Rectal smooth muscle tissue (tissue), 1 donor: ENCODE measurements at regions not wholly inside any gene's neighbourhood (a gene's known extent, or its start where the extent isn't known, plus 50 kb on each side); places are given as distances from the start of the nearest gene placed in this dataset.

ENCODE experiments used
- H3K27ac ChIP-seq: one replicate; pipeline ENCODE4 v1.7.0; 2013; ENCODE audit warnings: low read depth, low read length, inconsistent platforms
- H3K27me3 ChIP-seq: one replicate; pipeline ENCODE4 v1.7.0; 2013; ENCODE audit warnings: low read length; ENCODE audit not compliant: control insufficient read depth, insufficient read depth
- H3K36me3 ChIP-seq: one replicate; pipeline ENCODE4 v1.7.0; 2013; ENCODE audit warnings: low read length; ENCODE audit not compliant: control insufficient read depth, insufficient read depth
- H3K4me1 ChIP-seq: one replicate; pipeline ENCODE4 v1.7.0; 2013; ENCODE audit warnings: low read length; ENCODE audit not compliant: control insufficient read depth, insufficient read depth
- H3K4me3 ChIP-seq: one replicate; pipeline ENCODE4 v1.7.0; 2013; ENCODE audit warnings: low read length
- H3K9ac ChIP-seq: one replicate; pipeline ENCODE4 v1.7.0; 2013; ENCODE audit warnings: low read length

DNA sequence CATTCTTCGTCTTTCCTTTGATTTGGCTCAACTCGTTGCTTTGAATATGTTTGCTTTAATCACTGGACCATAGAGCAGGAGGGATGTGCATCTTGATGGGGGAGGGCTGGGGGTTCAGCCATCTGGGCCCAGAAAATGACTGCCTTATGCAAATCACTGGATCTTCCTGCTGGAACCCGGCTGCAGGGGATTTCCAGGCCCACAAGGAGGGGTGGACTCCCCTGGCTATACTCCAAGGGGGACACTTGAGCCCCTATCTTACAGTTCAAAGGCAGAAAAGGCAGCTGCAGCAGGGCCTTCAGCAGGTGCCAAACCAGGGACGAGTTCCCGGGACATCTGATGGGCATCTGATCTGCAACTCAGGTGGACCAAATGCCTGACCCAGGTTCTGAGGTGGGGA is 122.5 kb downstream of the DICER1 start:
- Histone ChIP-seq H3K9ac (no peak overlapping the region), H3K36me3 (no peaks in the 10 kb centered on the region), H3K4me3 (no peak overlapping the region), H3K27me3 (no peaks in the 10 kb centered on the region), H3K4me1 (no peaks in the 10 kb centered on the region), H3K27ac (no peak overlapping the region)

DNA sequence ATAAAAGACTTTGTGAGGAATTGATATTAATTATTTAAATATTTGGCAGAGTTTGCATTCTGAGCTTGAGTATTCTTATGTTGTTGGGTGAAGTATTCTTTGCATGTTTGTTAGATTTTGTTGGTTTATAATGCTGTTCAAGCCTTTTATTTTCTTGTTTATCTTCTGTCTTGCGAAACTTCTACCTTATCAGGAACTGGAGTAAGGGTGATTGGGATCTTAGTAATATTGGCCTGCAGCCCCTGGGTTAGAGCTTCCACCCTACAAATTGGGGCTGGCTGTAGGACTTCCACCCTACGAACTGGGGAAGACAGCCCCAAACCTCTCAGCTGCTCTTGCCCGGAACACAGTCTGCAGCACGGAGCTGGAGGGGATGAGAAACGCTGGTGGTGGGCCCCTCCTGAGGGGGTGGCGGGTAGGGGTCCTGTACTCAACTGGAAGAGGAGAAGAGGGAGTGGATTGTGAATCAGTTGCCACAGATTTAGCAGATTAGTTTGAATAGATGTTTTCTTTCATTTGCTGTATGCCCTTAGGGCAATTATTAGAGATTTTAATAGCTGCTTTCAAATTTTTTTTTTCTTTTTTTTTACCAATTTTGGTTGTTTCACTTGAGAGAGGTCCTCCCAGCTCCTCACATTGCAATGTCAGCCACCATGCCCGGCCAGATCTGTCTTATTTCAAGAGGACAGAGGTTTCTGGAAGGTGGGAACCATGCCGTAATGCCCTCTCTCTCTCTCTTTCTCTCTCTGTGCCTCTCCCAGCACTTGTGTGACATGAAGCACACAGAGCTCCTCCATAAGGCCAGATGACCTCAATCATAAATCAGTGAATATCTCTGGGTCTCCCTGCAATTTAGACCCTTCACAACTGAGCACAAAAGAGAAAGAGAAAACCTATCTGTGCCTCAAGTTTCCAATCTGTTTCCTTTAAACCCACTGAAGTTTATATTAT is 123.4 kb downstream of the DICER1 start:
- H3K27ac ChIP-seq = no peak overlapping the region
- H3K27me3 ChIP-seq = no peaks in the 10 kb centered on the region
- no peaks in the 10 kb centered on the region for H3K36me3 ChIP-seq
- no peak overlapping the region for H3K9ac ChIP-seq
- H3K4me1 ChIP-seq = no peaks in the 10 kb centered on the region
- no peak overlapping the region for H3K4me3 ChIP-seq

- no peak overlapping the region for H3K9ac ChIP-seq
- no peaks in the 10 kb centered on the region for H3K36me3 ChIP-seq
- no peaks in the 10 kb centered on the region for H3K27me3 ChIP-seq
- no peak overlapping the region for H3K27ac ChIP-seq
- no peaks in the 10 kb centered on the region for H3K4me1 ChIP-seq
- no peak overlapping the region for H3K4me3 ChIP-seq
Observed at GRCh38 chr14:95033031-95033430, 124.3 kb downstream of the DICER1 start.

DNA sequence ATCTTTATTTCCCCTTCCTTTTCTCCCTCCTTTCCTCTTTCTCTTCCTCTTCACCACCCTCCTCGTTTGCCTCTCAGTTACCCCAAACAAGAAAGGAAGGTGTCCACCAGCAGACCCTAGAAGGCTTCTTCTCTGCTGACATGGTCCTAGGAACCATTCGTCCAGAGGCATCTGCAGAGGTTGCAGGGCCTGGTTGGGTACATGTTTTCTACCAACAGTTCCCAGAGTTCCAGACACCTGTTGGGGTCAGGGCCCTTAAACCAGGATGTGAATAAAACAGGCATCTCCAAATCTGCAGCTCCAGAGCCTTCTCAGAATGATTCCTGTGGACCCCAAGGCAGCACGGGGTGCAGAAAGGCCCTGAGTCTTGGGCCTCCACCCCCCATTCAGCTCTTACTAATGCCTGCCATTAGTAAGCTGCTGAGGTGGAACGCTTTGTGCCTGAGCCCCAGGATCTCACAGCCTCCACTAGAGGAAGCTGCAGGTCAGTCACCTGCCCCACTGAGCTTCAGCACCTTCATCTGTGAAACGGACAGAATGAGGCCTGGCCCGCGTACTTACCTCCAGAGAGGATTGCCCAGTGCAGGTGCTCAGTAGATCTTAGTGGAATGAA is 130.4 kb downstream of the DICER1 start:
- H3K27me3 ChIP-seq = no peaks in the 10 kb centered on the region
- no peaks in the 10 kb centered on the region for H3K4me1 ChIP-seq
- no peak overlapping the region for H3K27ac ChIP-seq
- no peaks in the 10 kb centered on the region for H3K36me3 ChIP-seq
- no peak overlapping the region for H3K4me3 ChIP-seq
- no peak overlapping the region for H3K9ac ChIP-seq

- Histone ChIP-seq H3K9ac (no peak overlapping the region), H3K4me3 (no peak overlapping the region), H3K27me3 (no peaks in the 10 kb centered on the region), H3K27ac (no peak overlapping the region), H3K36me3 (no peaks in the 10 kb centered on the region), H3K4me1 (no peaks in the 10 kb centered on the region)
Observed at GRCh38 chr14:95025941-95026340, 131.4 kb downstream of the DICER1 start.

GRCh38 chr14:95025218-95025617 is 132.1 kb downstream of the DICER1 start:
- Histone ChIP-seq H3K4me3 (no peak overlapping the region), H3K36me3 (no peaks in the 10 kb centered on the region), H3K9ac (no peak overlapping the region), H3K4me1 (no peaks in the 10 kb centered on the region), H3K27me3 (no peaks in the 10 kb centered on the region), H3K27ac (no peak overlapping the region)

- no peaks in the 10 kb centered on the region for H3K4me1 ChIP-seq
- no peaks in the 10 kb centered on the region for H3K27me3 ChIP-seq
- H3K4me3 ChIP-seq = no peak overlapping the region
- H3K36me3 ChIP-seq = no peaks in the 10 kb centered on the region
- no peak overlapping the region for H3K27ac ChIP-seq
- no peak overlapping the region for H3K9ac ChIP-seq
Observed at GRCh38 chr14:95024380-95024779, 132.9 kb downstream of the DICER1 start.

GRCh38 chr14:95023886-95024285 is 133.4 kb downstream of the DICER1 start:
- Histone ChIP-seq H3K27ac (no peak overlapping the region), H3K9ac (no peak overlapping the region), H3K4me1 (peaks cover 1% of the 10 kb centered on the region), H3K36me3 (no peaks in the 10 kb centered on the region), H3K4me3 (no peak overlapping the region), H3K27me3 (no peaks in the 10 kb centered on the region)

- Histone ChIP-seq H3K36me3 (no peaks in the 10 kb centered on the region), H3K4me1 (peaks cover 4% of the 10 kb centered on the region), H3K4me3 (no peak overlapping the region), H3K9ac (no peak overlapping the region), H3K27me3 (no peaks in the 10 kb centered on the region), H3K27ac (no peak overlapping the region)
Observed at GRCh38 chr14:95023115-95023514, 134.2 kb downstream of the DICER1 start.

- no peak overlapping the region for H3K4me3 ChIP-seq
- no peak overlapping the region for H3K9ac ChIP-seq
- H3K4me1 ChIP-seq = peaks cover 4% of the 10 kb centered on the region
- H3K27ac ChIP-seq = no peak overlapping the region
- no peaks in the 10 kb centered on the region for H3K27me3 ChIP-seq
- H3K36me3 ChIP-seq = no peaks in the 10 kb centered on the region
Observed at GRCh38 chr14:95021588-95021987, 135.7 kb downstream of the DICER1 start.

DNA sequence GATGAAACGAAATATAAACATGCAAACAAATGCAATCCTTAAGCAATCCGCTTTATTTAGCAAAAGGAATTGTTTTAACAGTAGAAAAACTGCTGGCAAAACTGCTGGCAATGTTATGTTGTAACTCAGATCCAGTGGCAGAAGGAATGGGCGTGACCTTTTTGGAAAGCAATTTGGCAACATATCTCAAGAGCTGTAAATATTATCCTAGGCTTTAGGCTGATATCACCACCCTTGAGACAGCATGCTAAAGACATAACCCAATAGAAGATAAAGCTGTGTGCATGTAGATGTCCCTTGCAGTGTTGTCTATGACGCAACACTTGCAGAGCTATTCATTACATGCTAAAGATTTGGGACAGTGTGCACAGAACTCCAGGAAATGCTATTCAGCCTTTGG is 138.5 kb downstream of the DICER1 start:
- no peaks in the 10 kb centered on the region for H3K27me3 ChIP-seq
- H3K36me3 ChIP-seq = no peaks in the 10 kb centered on the region
- H3K9ac ChIP-seq = no peak overlapping the region
- H3K4me3 ChIP-seq = no peak overlapping the region
- peaks cover 4% of the 10 kb centered on the region for H3K4me1 ChIP-seq
- H3K27ac ChIP-seq = no peak overlapping the region

DNA sequence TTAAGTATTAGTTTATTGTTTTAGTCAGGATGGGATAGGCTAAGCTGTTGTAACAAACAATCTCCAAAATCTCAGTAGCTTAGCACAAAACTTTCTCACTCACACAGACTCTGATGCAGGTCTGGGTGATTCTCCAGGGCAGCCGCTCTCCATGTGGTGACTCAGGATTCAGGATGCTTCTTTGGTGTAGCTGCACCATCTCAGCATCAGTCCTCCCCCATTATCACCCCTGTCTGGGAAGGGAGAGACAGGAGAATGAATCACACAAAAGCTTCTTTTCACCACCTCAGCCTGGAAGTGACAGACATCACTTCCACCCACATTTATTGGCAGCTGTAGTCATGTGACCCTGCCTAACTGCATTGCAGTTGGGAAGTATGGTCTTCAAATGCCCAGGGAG is 142.3 kb downstream of the DICER1 start:
- no peak overlapping the region for H3K4me3 ChIP-seq
- peaks cover 9% of the 10 kb centered on the region for H3K4me1 ChIP-seq
- no peak overlapping the region for H3K27ac ChIP-seq

GRCh38 chr14:95014036-95014435 is 143.3 kb downstream of the DICER1 start:
- no peak overlapping the region for H3K27ac ChIP-seq
- H3K4me3 ChIP-seq = no peak overlapping the region
- H3K27me3 ChIP-seq = no peaks in the 10 kb centered on the region
- H3K9ac ChIP-seq = no peak overlapping the region
- H3K36me3 ChIP-seq = no peaks in the 10 kb centered on the region
- H3K4me1 ChIP-seq = peaks cover 13% of the 10 kb centered on the region

More for the DNA sequence above, 142.3 kb downstream of the DICER1 start:
- Histone ChIP-seq H3K36me3 (no peaks in the 10 kb centered on the region), H3K9ac (no peak overlapping the region), H3K27me3 (no peaks in the 10 kb centered on the region)
